GM19025 (cell line): ENCODE measurements at regions not wholly inside any gene's neighbourhood (a gene's known extent, or its start where the extent isn't known, plus 50 kb on each side); places are given as distances from the start of the nearest gene placed in this dataset.

Source experiments
- ATAC-seq: cut with Tn5 transposase; IDR thresholded peaks from one replicate; pipeline ENCODE4 v1.9.1; 2021; ENCODE audit warnings: mild to moderate bottlenecking, low read depth, moderate library complexity; ENCODE audit not compliant: unreplicated experiment

- no peak for ATAC-seq
These were observed 334.5 kb upstream of the EMCN start for GRCh38 chr4:100852326-100852725.

- ATAC-seq: no peak
These were observed 331.5 kb upstream of the EMCN start for GRCh38 chr4:100849319-100849718.

- peak; percentile 80 for ATAC-seq
These were observed 331.0 kb upstream of the EMCN start for GRCh38 chr4:100848841-100849240.

GRCh38 chr4:100843910-100844309 is 326.1 kb upstream of the EMCN start:
- ATAC-seq: peak; percentile 50

- no peak for ATAC-seq
These were observed 325.0 kb upstream of the EMCN start for GRCh38 chr4:100842856-100843255.

GRCh38 chr4:100841911-100842310 is 324.1 kb upstream of the EMCN start:
- ATAC-seq: no peak

- ATAC-seq: no peak
These were observed 321.9 kb upstream of the EMCN start for GRCh38 chr4:100839712-100840111.

GRCh38 chr4:100838286-100838685 is 320.5 kb upstream of the EMCN start:
- ATAC-seq: no peak

- ATAC-seq: no peak
These were observed 319.1 kb upstream of the EMCN start for GRCh38 chr4:100836929-100837328.

GRCh38 chr4:100834616-100835015 is 316.8 kb upstream of the EMCN start:
- no peak for ATAC-seq

- no peak for ATAC-seq
These were observed 316.1 kb upstream of the EMCN start for GRCh38 chr4:100833906-100834305.

GRCh38 chr4:100828986-100829685 is 311.3 kb upstream of the EMCN start:
- ATAC-seq: no peak

- ATAC-seq: no peak
These were observed 310.5 kb upstream of the EMCN start for GRCh38 chr4:100828364-100828763.

- ATAC-seq: no peak
These were observed 309.9 kb upstream of the EMCN start for GRCh38 chr4:100827756-100828155.

GRCh38 chr4:100826808-100827548 is 309.2 kb upstream of the EMCN start:
- no peak for ATAC-seq

GRCh38 chr4:100826067-100826466 is 308.2 kb upstream of the EMCN start:
- no peak for ATAC-seq

- no peak for ATAC-seq
These were observed 306.1 kb upstream of the EMCN start for GRCh38 chr4:100823993-100824323.

GRCh38 chr4:100823066-100823992 is 305.5 kb upstream of the EMCN start:
- ATAC-seq: peak; percentile 80

- no peak for ATAC-seq
These were observed 302.4 kb upstream of the EMCN start for GRCh38 chr4:100820249-100820648.

- ATAC-seq: no peak
These were observed 301.7 kb upstream of the EMCN start for GRCh38 chr4:100819505-100819904.

GRCh38 chr4:100816436-100817045 is 298.7 kb upstream of the EMCN start:
- no peak for ATAC-seq
